ENCODE measurements at regions not wholly inside any gene's neighbourhood (a gene's known extent, or its start where the extent isn't known, plus 50 kb on each side); places are given as distances from the start of the nearest gene placed in this dataset.

DNA sequence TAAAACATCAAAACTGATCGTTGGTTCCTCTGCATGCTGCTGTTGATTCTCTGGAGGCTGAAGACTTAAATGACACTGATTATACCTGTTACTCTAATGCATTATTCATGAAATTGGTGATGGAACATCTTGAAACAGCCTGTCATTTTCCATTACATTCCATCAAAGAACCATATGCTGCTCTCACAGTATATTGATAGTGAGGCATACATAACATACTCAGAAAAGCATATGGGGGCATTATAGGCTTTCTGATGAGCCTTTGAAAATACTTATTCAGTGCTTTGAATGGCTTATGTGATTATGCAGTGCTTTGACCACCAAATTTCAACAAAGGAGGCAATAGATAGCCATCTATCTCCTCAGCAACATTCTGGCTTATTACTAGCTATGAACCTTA, 392.1 kb downstream of the CDH19 start:
- Histone ChIP-seq H3K4me2 (ENCODE audit: insufficient read depth, low read length, poor library complexity, severe bottlenecking) (no peak overlapping the region), H2BK12ac (ENCODE audit: low read length) (no peak overlapping the region), H3K36me3 (replicated peaks in 1 of 2; ENCODE audit: control insufficient read depth in 2 of 2, insufficient read depth in 2 of 2, low read length in 2 of 2) (no peaks in the 10 kb centered on the region), H3K14ac (ENCODE audit: low read length) (no peak overlapping the region), H3K9ac (ENCODE audit: low read depth, low read length, poor library complexity) (no peak overlapping the region), H3K4me1 (ENCODE audit: control insufficient read depth in 2 of 2, insufficient read depth in 1 of 2, low read depth in 1 of 2, low read length in 2 of 2) (no peaks in the 10 kb centered on the region), H2BK15ac (ENCODE audit: low read length) (no peak overlapping the region), H3K27ac (replicated peaks; ENCODE audit: low read length) (no peak overlapping the region), H2AK5ac (ENCODE audit: low read depth, low read length) (no peak overlapping the region), H4K8ac (ENCODE audit: low read depth, low read length) (no peak overlapping the region), H3K79me1 (ENCODE audit: low read depth, low read length) (no peaks in the 10 kb centered on the region), H3K23ac (ENCODE audit: low read depth, low read length, poor library complexity) (no peak overlapping the region), H2AFZ (ENCODE audit: low read length) (no peak overlapping the region), H3K4ac (ENCODE audit: low read length) (no peak overlapping the region), H3K18ac (ENCODE audit: low read length) (no peak overlapping the region), H3K9me3 (replicated peaks in 1 of 2; ENCODE audit: control insufficient read depth in 2 of 2, insufficient read depth in 1 of 2, low read depth in 1 of 2, low read length in 2 of 2) (no peaks in the 10 kb centered on the region), H3K27me3 (ENCODE audit: control insufficient read depth in 3 of 3, insufficient read depth in 3 of 3, low read depth in 1 of 3, low read length in 3 of 3) (no peaks in the 10 kb centered on the region), H2BK5ac (ENCODE audit: low read length) (no peak overlapping the region), H2BK120ac (ENCODE audit: low read depth, low read length) (no peak overlapping the region), H4K91ac (ENCODE audit: low read depth, low read length, poor library complexity) (no peak overlapping the region), H3K4me3 (ENCODE audit: low read length in 2 of 2) (no peak overlapping the region)
- no peak for DNase-seq (ENCODE audit: low spot score)
- no CpG with 5 or more reads among the region's 1 CpG for WGBS, 2 donors (ENCODE audit: extremely low coverage in 2 of 2, insufficient read length in 2 of 2, insufficient replicate concordance in 1 of 2)

GRCh38 chr18:66210875-66211274, 393.0 kb downstream of the CDH19 start:
- Histone ChIP-seq H3K79me1 (ENCODE audit: low read depth, low read length) (no peaks in the 10 kb centered on the region), H2BK12ac (ENCODE audit: low read length) (no peak overlapping the region), H2AFZ (ENCODE audit: low read length) (no peak overlapping the region), H3K9me3 (replicated peaks in 1 of 2; ENCODE audit: control insufficient read depth in 2 of 2, insufficient read depth in 1 of 2, low read depth in 1 of 2, low read length in 2 of 2) (no peaks in the 10 kb centered on the region), H3K27ac (replicated peaks; ENCODE audit: low read length) (no peak overlapping the region), H3K4me1 (ENCODE audit: control insufficient read depth in 2 of 2, insufficient read depth in 1 of 2, low read depth in 1 of 2, low read length in 2 of 2) (no peaks in the 10 kb centered on the region), H3K9ac (ENCODE audit: low read depth, low read length, poor library complexity) (no peak overlapping the region), H3K18ac (ENCODE audit: low read length) (no peak overlapping the region), H3K27me3 (ENCODE audit: control insufficient read depth in 3 of 3, insufficient read depth in 3 of 3, low read depth in 1 of 3, low read length in 3 of 3) (no peaks in the 10 kb centered on the region), H3K4ac (ENCODE audit: low read length) (no peak overlapping the region), H3K36me3 (replicated peaks in 1 of 2; ENCODE audit: control insufficient read depth in 2 of 2, insufficient read depth in 2 of 2, low read length in 2 of 2) (no peaks in the 10 kb centered on the region), H3K4me3 (ENCODE audit: low read length in 2 of 2) (no peak overlapping the region), H3K14ac (ENCODE audit: low read length) (no peak overlapping the region), H4K91ac (ENCODE audit: low read depth, low read length, poor library complexity) (no peak overlapping the region), H3K4me2 (ENCODE audit: insufficient read depth, low read length, poor library complexity, severe bottlenecking) (no peak overlapping the region), H2BK15ac (ENCODE audit: low read length) (no peak overlapping the region), H4K8ac (ENCODE audit: low read depth, low read length) (no peak overlapping the region), H3K23ac (ENCODE audit: low read depth, low read length, poor library complexity) (no peak overlapping the region), H2AK5ac (ENCODE audit: low read depth, low read length) (no peak overlapping the region), H2BK5ac (ENCODE audit: low read length) (no peak overlapping the region), H2BK120ac (ENCODE audit: low read depth, low read length) (no peak overlapping the region)
- DNase-seq (ENCODE audit: low spot score) = no peak
- WGBS, 2 donors (ENCODE audit: extremely low coverage in 2 of 2, insufficient read length in 2 of 2, insufficient replicate concordance in 1 of 2) = no CpG with 5 or more reads among the region's 3 CpGs

DNA sequence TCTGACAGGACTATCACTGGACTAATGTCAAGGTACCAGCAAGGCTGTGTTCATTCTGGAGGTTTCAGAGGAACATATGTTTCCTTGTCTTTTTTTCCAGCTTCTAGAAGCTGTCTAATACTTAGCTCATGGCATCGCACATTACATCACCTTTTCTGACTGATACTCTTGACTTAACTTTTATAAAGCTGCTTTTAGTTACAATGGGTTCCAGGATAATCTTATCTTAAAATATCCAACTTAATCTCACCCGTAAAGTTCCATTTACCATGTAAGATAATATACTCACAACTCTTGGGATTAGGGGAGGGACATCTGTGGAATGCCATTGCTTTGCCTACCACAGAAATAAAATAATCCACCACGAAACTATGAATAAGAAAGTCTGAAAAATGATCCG, 394.2 kb downstream of the CDH19 start:
- H3K9me3 ChIP-seq (replicated peaks in 1 of 2; ENCODE audit: control insufficient read depth in 2 of 2, insufficient read depth in 1 of 2, low read depth in 1 of 2, low read length in 2 of 2) = no peaks in the 10 kb centered on the region
- no peak overlapping the region for H3K14ac ChIP-seq (ENCODE audit: low read length)
- no peak overlapping the region for H3K9ac ChIP-seq (ENCODE audit: low read depth, low read length, poor library complexity)
- no peak overlapping the region for H4K91ac ChIP-seq (ENCODE audit: low read depth, low read length, poor library complexity)
- H2BK15ac ChIP-seq (ENCODE audit: low read length) = no peak overlapping the region
- H2AFZ ChIP-seq (ENCODE audit: low read length) = no peak overlapping the region
- no peak overlapping the region for H2BK5ac ChIP-seq (ENCODE audit: low read length)
- H3K23ac ChIP-seq (ENCODE audit: low read depth, low read length, poor library complexity) = no peak overlapping the region
- no peak for DNase-seq (ENCODE audit: low spot score)
- H3K36me3 ChIP-seq (replicated peaks in 1 of 2; ENCODE audit: control insufficient read depth in 2 of 2, insufficient read depth in 2 of 2, low read length in 2 of 2) = no peaks in the 10 kb centered on the region
- H3K4ac ChIP-seq (ENCODE audit: low read length) = no peak overlapping the region
- H3K18ac ChIP-seq (ENCODE audit: low read length) = no peak overlapping the region
- H3K4me3 ChIP-seq (ENCODE audit: low read length in 2 of 2) = no peak overlapping the region
- H2AK5ac ChIP-seq (ENCODE audit: low read depth, low read length) = no peak overlapping the region
- no peak overlapping the region for H2BK120ac ChIP-seq (ENCODE audit: low read depth, low read length)
- no peaks in the 10 kb centered on the region for H3K27me3 ChIP-seq (ENCODE audit: control insufficient read depth in 3 of 3, insufficient read depth in 3 of 3, low read depth in 1 of 3, low read length in 3 of 3)
- H3K27ac ChIP-seq (replicated peaks; ENCODE audit: low read length) = no peak overlapping the region
- no peak overlapping the region for H4K8ac ChIP-seq (ENCODE audit: low read depth, low read length)
- no peak overlapping the region for H2BK12ac ChIP-seq (ENCODE audit: low read length)
- no CpG with 5 or more reads among the region's 4 CpGs for WGBS, 2 donors (ENCODE audit: extremely low coverage in 2 of 2, insufficient read length in 2 of 2, insufficient replicate concordance in 1 of 2)
- no peaks in the 10 kb centered on the region for H3K79me1 ChIP-seq (ENCODE audit: low read depth, low read length)
- no peaks in the 10 kb centered on the region for H3K4me1 ChIP-seq (ENCODE audit: control insufficient read depth in 2 of 2, insufficient read depth in 1 of 2, low read depth in 1 of 2, low read length in 2 of 2)
- H3K4me2 ChIP-seq (ENCODE audit: insufficient read depth, low read length, poor library complexity, severe bottlenecking) = no peak overlapping the region

GRCh38 chr18:66196805-66197204, 407.1 kb downstream of the CDH19 start:
- no peak overlapping the region for H2BK12ac ChIP-seq (ENCODE audit: low read length)
- WGBS, 2 donors (ENCODE audit: extremely low coverage in 2 of 2, insufficient read length in 2 of 2, insufficient replicate concordance in 1 of 2) = no CpG with 5 or more reads among the region's 1 CpG
- H3K4me2 ChIP-seq (ENCODE audit: insufficient read depth, low read length, poor library complexity, severe bottlenecking) = no peak overlapping the region
- H3K23ac ChIP-seq (ENCODE audit: low read depth, low read length, poor library complexity) = no peak overlapping the region
- no peak overlapping the region for H3K9ac ChIP-seq (ENCODE audit: low read depth, low read length, poor library complexity)
- H2BK5ac ChIP-seq (ENCODE audit: low read length) = no peak overlapping the region
- no peak overlapping the region for H4K8ac ChIP-seq (ENCODE audit: low read depth, low read length)
- no peak overlapping the region for H3K27ac ChIP-seq (replicated peaks; ENCODE audit: low read length)
- H3K27me3 ChIP-seq (ENCODE audit: control insufficient read depth in 3 of 3, insufficient read depth in 3 of 3, low read depth in 1 of 3, low read length in 3 of 3) = no peaks in the 10 kb centered on the region
- H2BK120ac ChIP-seq (ENCODE audit: low read depth, low read length) = no peak overlapping the region
- DNase-seq (ENCODE audit: low spot score) = no peak
- H3K36me3 ChIP-seq (replicated peaks in 1 of 2; ENCODE audit: control insufficient read depth in 2 of 2, insufficient read depth in 2 of 2, low read length in 2 of 2) = no peaks in the 10 kb centered on the region
- no peak overlapping the region for H3K4ac ChIP-seq (ENCODE audit: low read length)
- H3K79me1 ChIP-seq (ENCODE audit: low read depth, low read length) = no peaks in the 10 kb centered on the region
- no peak overlapping the region for H3K4me3 ChIP-seq (ENCODE audit: low read length in 2 of 2)
- no peak overlapping the region for H3K14ac ChIP-seq (ENCODE audit: low read length)
- no peak overlapping the region for H4K91ac ChIP-seq (ENCODE audit: low read depth, low read length, poor library complexity)
- no peaks in the 10 kb centered on the region for H3K9me3 ChIP-seq (replicated peaks in 1 of 2; ENCODE audit: control insufficient read depth in 2 of 2, insufficient read depth in 1 of 2, low read depth in 1 of 2, low read length in 2 of 2)
- no peak overlapping the region for H2AFZ ChIP-seq (ENCODE audit: low read length)
- no peak overlapping the region for H2BK15ac ChIP-seq (ENCODE audit: low read length)
- no peak overlapping the region for H3K18ac ChIP-seq (ENCODE audit: low read length)
- no peaks in the 10 kb centered on the region for H3K4me1 ChIP-seq (ENCODE audit: control insufficient read depth in 2 of 2, insufficient read depth in 1 of 2, low read depth in 1 of 2, low read length in 2 of 2)
- H2AK5ac ChIP-seq (ENCODE audit: low read depth, low read length) = no peak overlapping the region

Measured in neuronal stem cell (in vitro differentiated cells).